GM23338 (cell line): ENCODE measurements at regions not wholly inside any gene's neighbourhood (a gene's known extent, or its start where the extent isn't known, plus 50 kb on each side); places are given as distances from the start of the nearest gene placed in this dataset.

Experiments
- ATAC-seq: fragments of 200-7000 bp; cut with Tn5 transposase; 3 replicates; pipeline ENCODE4 v1.9.1; 2020
- DNase-seq: peaks from one replicate; pipeline ENCODE4 v3.0.0-alpha.2; 2015; ENCODE audit warnings: low spot score
- H2AFZ ChIP-seq: fragments of 200-600 bp; sonication (generic); 2 replicates; pipeline ENCODE4 v1.8.0; 2016; ENCODE audit warnings: antibody characterized with exemption, mild to moderate bottlenecking, moderate library complexity
- H3F3A ChIP-seq: fragments of 200-600 bp; sonication (generic); replicated peaks from 2 replicates; pipeline ENCODE4 v1.8.0; 2017; ENCODE audit warnings: antibody characterized with exemption, mixed run types, low read depth
- H3K27ac ChIP-seq: fragments of 200-600 bp; sonication (generic); 2 replicates; pipeline ENCODE4 v1.6.1; 2016; ENCODE audit warnings: low read depth
- H3K27me3 ChIP-seq: fragments of 200-600 bp; sonication (generic); 2 replicates; pipeline ENCODE4 v1.8.0; 2016; ENCODE audit warnings: mild to moderate bottlenecking, mixed run types, moderate library complexity; ENCODE audit not compliant: insufficient read depth
- H3K36me3 ChIP-seq: fragments of 200-600 bp; sonication (generic); 2 replicates; pipeline ENCODE4 v1.8.0; 2016; ENCODE audit warnings: mild to moderate bottlenecking; ENCODE audit not compliant: insufficient read depth
- H3K4me1 ChIP-seq: fragments of 200-600 bp; sonication (generic); 2 replicates; pipeline ENCODE4 v1.8.0; 2016; ENCODE audit warnings: mild to moderate bottlenecking, moderate library complexity; ENCODE audit not compliant: insufficient read depth
- H3K4me2 ChIP-seq: fragments of 200-600 bp; sonication (generic); 2 replicates; pipeline ENCODE4 v1.7.1; 2017; ENCODE audit warnings: mixed run types
- H3K4me3 ChIP-seq: fragments of 200-600 bp; sonication (generic); 2 replicates; pipeline ENCODE4 v1.6.1; 2016; ENCODE audit warnings: mixed run types
- H3K79me2 ChIP-seq: fragments of 200-600 bp; sonication (generic); replicated peaks from 2 replicates; pipeline ENCODE4 v1.8.0; 2017; ENCODE audit warnings: mild to moderate bottlenecking; ENCODE audit not compliant: insufficient read depth
- H3K9me2 ChIP-seq: fragments of 200-600 bp; sonication (generic); 2 replicates; pipeline ENCODE4 v1.8.0; 2017; ENCODE audit not compliant: insufficient read depth
- H4K20me1 ChIP-seq: fragments of 200-600 bp; sonication (generic); replicated peaks from 2 replicates; pipeline ENCODE4 v1.8.0; 2017; ENCODE audit warnings: mild to moderate bottlenecking; ENCODE audit not compliant: insufficient read depth
- H3K27ac Mint-ChIP-seq: 2 replicates; pipeline ENCODE4 v1.8.0; 2020; ENCODE audit warnings: inconsistent platforms, mild to moderate bottlenecking, moderate library complexity, mixed read lengths
- H3K27me3 Mint-ChIP-seq: 3 replicates; pipeline ENCODE4 v1.8.0; 2022; ENCODE audit warnings: low read depth, mild to moderate bottlenecking, moderate library complexity, mixed read lengths, inconsistent platforms; ENCODE audit not compliant: insufficient read depth, poor library complexity
- H3K36me3 Mint-ChIP-seq: 3 replicates; pipeline ENCODE4 v1.8.0; 2021; ENCODE audit warnings: low read depth, mild to moderate bottlenecking, inconsistent platforms, moderate library complexity, mixed read lengths
- H3K4me1 Mint-ChIP-seq: 3 replicates; pipeline ENCODE4 v1.8.0; 2020; ENCODE audit warnings: mild to moderate bottlenecking, inconsistent platforms, mixed read lengths
- H3K4me3 Mint-ChIP-seq: 3 replicates; pipeline ENCODE4 v1.8.0; 2021; ENCODE audit warnings: moderate library complexity, mild to moderate bottlenecking, inconsistent platforms, mixed read lengths
- H3K9me3 Mint-ChIP-seq: 3 replicates; pipeline ENCODE4 v1.8.0; 2020; ENCODE audit warnings: moderate library complexity, mild to moderate bottlenecking, inconsistent platforms, mixed read lengths
- CREB1 ChIP-seq: fragments of 250-450 bp; sonication (Bioruptor Pico); IDR thresholded peaks from 2 replicates; pipeline ENCODE4 v1.5.0; 2020; ENCODE audit warnings: low read depth, mild to moderate bottlenecking, moderate library complexity
- EZH2 ChIP-seq: fragments of 200-600 bp; sonication (generic); IDR thresholded peaks from one replicate; pipeline ENCODE4 v1.8.0; 2017; ENCODE audit warnings: antibody characterized with exemption, mild to moderate bottlenecking, low read depth; ENCODE audit not compliant: unreplicated experiment
- EZH2phosphoT487 ChIP-seq: fragments of 200-600 bp; sonication (generic); IDR thresholded peaks from one replicate; pipeline ENCODE4 v1.8.1; 2018; ENCODE audit warnings: antibody characterized with exemption; ENCODE audit not compliant: unreplicated experiment
- JUNB ChIP-seq: IDR thresholded peaks from one replicate; pipeline ENCODE4 v1.6.1; 2016; ENCODE audit warnings: antibody characterized with exemption; ENCODE audit not compliant: unreplicated experiment
- REST ChIP-seq: IDR thresholded peaks from one replicate; pipeline ENCODE4 v1.6.1; 2018; ENCODE audit warnings: antibody characterized with exemption; ENCODE audit not compliant: unreplicated experiment
- STAT1 ChIP-seq: IDR thresholded peaks from one replicate; pipeline ENCODE4 v1.6.1; 2016; ENCODE audit warnings: antibody characterized with exemption; ENCODE audit not compliant: unreplicated experiment
- ZNF114 ChIP-seq: fragments of 250-450 bp; sonication (Bioruptor Pico); IDR thresholded peaks from 2 replicates; pipeline ENCODE4 v1.5.0; 2020; ENCODE audit warnings: mild to moderate bottlenecking, moderate library complexity
- ZNF331 ChIP-seq: fragments of 250-450 bp; sonication (Bioruptor Pico); IDR thresholded peaks from 2 replicates; pipeline ENCODE4 v1.5.0; 2020; ENCODE audit warnings: low read depth, mild to moderate bottlenecking, moderate library complexity
- TF ChIP-seq, protein P1 (sequence below), 2 experiments: fragments of 200-600 bp in 1 of 2; sonication (generic) in 1 of 2; conservative IDR thresholded peaks; 2 replicates each; pipeline versions ENCODE4 v1.5.1 to v1.6.1; 2016 to 2017; ENCODE audit warnings: antibody characterized with exemption in 2 of 2, low read depth in 2 of 2, mild to moderate bottlenecking in 2 of 2, moderate library complexity in 1 of 2
- TF ChIP-seq, protein P2 (sequence below): IDR thresholded peaks from 2 replicates; pipeline ENCODE4 v1.6.1; 2016; ENCODE audit warnings: antibody characterized with exemption

GRCh38 chr5:163878490-163878889, 373.1 kb downstream of the MAT2B start (continued):
- TF ChIP-seq, protein P1, sequence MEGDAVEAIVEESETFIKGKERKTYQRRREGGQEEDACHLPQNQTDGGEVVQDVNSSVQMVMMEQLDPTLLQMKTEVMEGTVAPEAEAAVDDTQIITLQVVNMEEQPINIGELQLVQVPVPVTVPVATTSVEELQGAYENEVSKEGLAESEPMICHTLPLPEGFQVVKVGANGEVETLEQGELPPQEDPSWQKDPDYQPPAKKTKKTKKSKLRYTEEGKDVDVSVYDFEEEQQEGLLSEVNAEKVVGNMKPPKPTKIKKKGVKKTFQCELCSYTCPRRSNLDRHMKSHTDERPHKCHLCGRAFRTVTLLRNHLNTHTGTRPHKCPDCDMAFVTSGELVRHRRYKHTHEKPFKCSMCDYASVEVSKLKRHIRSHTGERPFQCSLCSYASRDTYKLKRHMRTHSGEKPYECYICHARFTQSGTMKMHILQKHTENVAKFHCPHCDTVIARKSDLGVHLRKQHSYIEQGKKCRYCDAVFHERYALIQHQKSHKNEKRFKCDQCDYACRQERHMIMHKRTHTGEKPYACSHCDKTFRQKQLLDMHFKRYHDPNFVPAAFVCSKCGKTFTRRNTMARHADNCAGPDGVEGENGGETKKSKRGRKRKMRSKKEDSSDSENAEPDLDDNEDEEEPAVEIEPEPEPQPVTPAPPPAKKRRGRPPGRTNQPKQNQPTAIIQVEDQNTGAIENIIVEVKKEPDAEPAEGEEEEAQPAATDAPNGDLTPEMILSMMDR (conservative IDR thresholded peaks at IDR 0.05; ENCODE audit: low read depth in 2 of 2): no peak
- no peak for TF ChIP-seq JUNB
- TF ChIP-seq STAT1: no peak

GRCh38 chr5:163880302-163880701, 374.9 kb downstream of the MAT2B start:
- no peak for ATAC-seq
- H2AFZ ChIP-seq: no peak overlapping the region
- no peak overlapping the region for H3K27ac ChIP-seq
- H3K4me3 ChIP-seq: no peak overlapping the region
- TF ChIP-seq EZH2phosphoT487 (no peak), CREB1 (CRISPR knock-in tag) (no peak), EZH2 (no peak)
- H3K4me2 ChIP-seq: no peak overlapping the region
- H3K27me3 Mint-ChIP-seq: no peaks in the 10 kb centered on the region
- H3K36me3 ChIP-seq: no peaks in the 10 kb centered on the region
- H3K79me2 ChIP-seq: no peaks in the 10 kb centered on the region
- no peak for DNase-seq
- no peaks in the 10 kb centered on the region for H4K20me1 ChIP-seq
- H3K4me1 ChIP-seq: peaks cover 4% of the 10 kb centered on the region; the same call in 1 of the 2 replicates
- no peaks in the 10 kb centered on the region for H3K27me3 ChIP-seq
- H3K4me3 Mint-ChIP-seq: no peak overlapping the region
- no peaks in the 10 kb centered on the region for H3F3A ChIP-seq
- H3K27ac Mint-ChIP-seq: no peak overlapping the region
- no peaks in the 10 kb centered on the region for H3K36me3 Mint-ChIP-seq
- no peaks in the 10 kb centered on the region; the same call in 1 of the 2 replicates for H3K9me2 ChIP-seq
- no peaks in the 10 kb centered on the region for H3K4me1 Mint-ChIP-seq
- no peaks in the 10 kb centered on the region for H3K9me3 Mint-ChIP-seq

GRCh38 chr5:163885117-163885516, 379.7 kb downstream of the MAT2B start:
- no peak overlapping the region for H3K4me2 ChIP-seq
- no peaks in the 10 kb centered on the region for H3K79me2 ChIP-seq
- H3K36me3 ChIP-seq: no peaks in the 10 kb centered on the region
- TF ChIP-seq ZNF331 (CRISPR knock-in tag) (no peak), STAT1 (no peak), REST (no peak), ZNF114 (CRISPR knock-in tag) (no peak)
- TF ChIP-seq, protein P1 (conservative IDR thresholded peaks at IDR 0.05; ENCODE audit: low read depth in 2 of 2): no peak
- TF ChIP-seq, protein P2, sequence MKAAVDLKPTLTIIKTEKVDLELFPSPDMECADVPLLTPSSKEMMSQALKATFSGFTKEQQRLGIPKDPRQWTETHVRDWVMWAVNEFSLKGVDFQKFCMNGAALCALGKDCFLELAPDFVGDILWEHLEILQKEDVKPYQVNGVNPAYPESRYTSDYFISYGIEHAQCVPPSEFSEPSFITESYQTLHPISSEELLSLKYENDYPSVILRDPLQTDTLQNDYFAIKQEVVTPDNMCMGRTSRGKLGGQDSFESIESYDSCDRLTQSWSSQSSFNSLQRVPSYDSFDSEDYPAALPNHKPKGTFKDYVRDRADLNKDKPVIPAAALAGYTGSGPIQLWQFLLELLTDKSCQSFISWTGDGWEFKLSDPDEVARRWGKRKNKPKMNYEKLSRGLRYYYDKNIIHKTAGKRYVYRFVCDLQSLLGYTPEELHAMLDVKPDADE: no peak

More at GRCh38 chr5:163885117-163885516, 379.7 kb downstream of the MAT2B start:
- Mint-ChIP-seq H3K4me1 (no peaks in the 10 kb centered on the region), H3K27ac (no peak overlapping the region), H3K27me3 (no peaks in the 10 kb centered on the region), H3K9me3 (no peaks in the 10 kb centered on the region), H3K4me3 (no peak overlapping the region), H3K36me3 (no peaks in the 10 kb centered on the region)
- Histone ChIP-seq H3K9me2 (no peaks in the 10 kb centered on the region; the same call in none of the 2 replicates), H3K27me3 (no peaks in the 10 kb centered on the region), H2AFZ (no peak overlapping the region), H3K4me1 (peaks cover 4% of the 10 kb centered on the region; the same call in 1 of the 2 replicates), H3K4me3 (no peak overlapping the region), H3K27ac (no peak overlapping the region), H4K20me1 (no peaks in the 10 kb centered on the region), H3F3A (no peaks in the 10 kb centered on the region)
- ATAC-seq: no peak
- no peak for DNase-seq
